Epidermal melanocyte (primary cell): ENCODE measurements at regions not wholly inside any gene's neighbourhood (a gene's known extent, or its start where the extent isn't known, plus 50 kb on each side); places are given as distances from the start of the nearest gene placed in this dataset.

Source experiments
- DNase-seq: peaks from one replicate; pipeline ENCODE4 v3.0.0; 2011; ENCODE audit warnings: low spot score; ENCODE audit not compliant: insufficient read length

GRCh38 chr20:7330850-7331249 lies 563.4 kb downstream of the BMP2 start:
- no peak for DNase-seq

GRCh38 chr20:7332169-7332568 lies 564.7 kb downstream of the BMP2 start:
- no peak for DNase-seq

GRCh38 chr20:7333841-7334240 lies 566.4 kb downstream of the BMP2 start:
- DNase-seq: no peak

GRCh38 chr20:7346026-7346425 lies 578.5 kb downstream of the BMP2 start:
- no peak for DNase-seq

GRCh38 chr20:7346562-7346961 lies 579.1 kb downstream of the BMP2 start:
- DNase-seq: no peak

- no peak for DNase-seq
Observed at GRCh38 chr20:7347409-7347808, 579.9 kb downstream of the BMP2 start.

- no peak for DNase-seq
Observed at GRCh38 chr20:7348253-7348652, 580.8 kb downstream of the BMP2 start.

- DNase-seq: no peak
Observed at GRCh38 chr20:7352165-7352564, 584.7 kb downstream of the BMP2 start.

GRCh38 chr20:7355051-7355450 lies 585.2 kb downstream of the HAO1 start:
- DNase-seq: no peak

GRCh38 chr20:7358670-7359069 lies 581.6 kb downstream of the HAO1 start:
- DNase-seq: no peak

- no peak for DNase-seq
Observed at GRCh38 chr20:7359739-7360138, 580.5 kb downstream of the HAO1 start.

GRCh38 chr20:7361321-7361720 lies 578.9 kb downstream of the HAO1 start:
- no peak for DNase-seq

- DNase-seq: no peak
Observed at GRCh38 chr20:7361931-7362330, 578.3 kb downstream of the HAO1 start.

GRCh38 chr20:7362601-7363000 lies 577.7 kb downstream of the HAO1 start:
- no peak for DNase-seq

GRCh38 chr20:7366189-7366588 lies 574.1 kb downstream of the HAO1 start:
- DNase-seq: no peak

- DNase-seq: no peak
Observed at GRCh38 chr20:7371518-7372163, 568.6 kb downstream of the HAO1 start.

- DNase-seq: no peak
Observed at GRCh38 chr20:7375905-7376304, 564.4 kb downstream of the HAO1 start.

- DNase-seq: no peak
Observed at GRCh38 chr20:7378864-7379605, 561.2 kb downstream of the HAO1 start.

- DNase-seq: no peak
Observed at GRCh38 chr20:7379621-7380220, 560.5 kb downstream of the HAO1 start.

- DNase-seq: no peak
Observed at GRCh38 chr20:7383216-7383615, 557.0 kb downstream of the HAO1 start.

GRCh38 chr20:7387638-7388193 lies 552.5 kb downstream of the HAO1 start:
- DNase-seq: no peak

- DNase-seq: no peak
Observed at GRCh38 chr20:7389216-7389615, 551.0 kb downstream of the HAO1 start.
